ENCODE measurements at regions not wholly inside any gene's neighbourhood (a gene's known extent, or its start where the extent isn't known, plus 50 kb on each side); places are given as distances from the start of the nearest gene placed in this dataset.

- TF ChIP-seq CTCF (IDR thresholded peaks at IDR 0.05): no peak
These were observed 163.9 kb downstream of the LEPR start for GRCh38 chr1:65584399-65584798.

GRCh38 chr1:65590279-65590678 lies 169.8 kb downstream of the LEPR start:
- TF ChIP-seq CTCF (IDR thresholded peaks at IDR 0.05): no peak

GRCh38 chr1:65593516-65593915 lies 173.0 kb downstream of the LEPR start:
- no peak for TF ChIP-seq CTCF (IDR thresholded peaks at IDR 0.05)

- no peak for TF ChIP-seq CTCF (IDR thresholded peaks at IDR 0.05)
These were observed 175.3 kb downstream of the LEPR start for GRCh38 chr1:65595724-65596123.

- no peak for TF ChIP-seq CTCF (IDR thresholded peaks at IDR 0.05)
These were observed 176.3 kb downstream of the LEPR start for GRCh38 chr1:65596768-65597167.

- TF ChIP-seq CTCF (IDR thresholded peaks at IDR 0.05): no peak
These were observed 185.2 kb downstream of the LEPR start for GRCh38 chr1:65605621-65606020.

GRCh38 chr1:65606426-65606825 lies 186.0 kb downstream of the LEPR start:
- TF ChIP-seq CTCF (IDR thresholded peaks at IDR 0.05): no peak

- TF ChIP-seq CTCF (IDR thresholded peaks at IDR 0.05): no peak
These were observed 178.8 kb upstream of the PDE4B start for GRCh38 chr1:65613884-65614283.

Measured in LNCAP (cell line).